Hepatocyte (in vitro differentiated cells): ENCODE measurements at regions not wholly inside any gene's neighbourhood (a gene's known extent, or its start where the extent isn't known, plus 50 kb on each side); places are given as distances from the start of the nearest gene placed in this dataset.

Experiments used
- DNase-seq: peaks from one replicate; pipeline ENCODE4 v3.0.0-alpha.2; 2016; ENCODE audit warnings: low spot score
- H2AFZ ChIP-seq: fragments of 200-600 bp; sonication (generic); 2 replicates; pipeline ENCODE4 v1.6.0; 2016; ENCODE audit warnings: antibody characterized with exemption, mild to moderate bottlenecking
- H3K27ac ChIP-seq: fragments of 200-600 bp; sonication (generic); 2 replicates; pipeline ENCODE4 v1.5.1; 2016; ENCODE audit warnings: mild to moderate bottlenecking
- H3K27me3 ChIP-seq: fragments of 200-600 bp; sonication (generic); 2 replicates; pipeline ENCODE4 v1.6.1; 2016
- H3K36me3 ChIP-seq: fragments of 200-600 bp; sonication (generic); replicated peaks from 2 replicates; pipeline ENCODE4 v1.5.1; 2016; ENCODE audit warnings: low read depth; ENCODE audit not compliant: insufficient read depth
- H3K4me1 ChIP-seq: fragments of 200-600 bp; sonication (generic); 2 replicates; pipeline ENCODE4 v1.5.1; 2016; ENCODE audit warnings: mild to moderate bottlenecking, moderate library complexity; ENCODE audit not compliant: insufficient read depth
- H3K4me2 ChIP-seq: fragments of 200-600 bp; sonication (generic); 2 replicates; pipeline ENCODE4 v1.6.0; 2016
- H3K4me3 ChIP-seq: fragments of 200-600 bp; sonication (generic); 2 replicates; pipeline ENCODE4 v1.5.1; 2016; ENCODE audit warnings: mild to moderate bottlenecking
- H3K79me2 ChIP-seq: fragments of 200-600 bp; sonication (generic); 2 replicates; pipeline ENCODE4 v1.6.0; 2017; ENCODE audit warnings: mild to moderate bottlenecking
- H3K9me2 ChIP-seq: fragments of 200-600 bp; sonication (generic); replicated peaks from 2 replicates; pipeline ENCODE4 v1.6.0; 2017; ENCODE audit warnings: mild to moderate bottlenecking; ENCODE audit not compliant: insufficient read depth
- H3K9me3 ChIP-seq: fragments of 200-600 bp; sonication (generic); 2 replicates; pipeline ENCODE4 v1.5.1; 2016; ENCODE audit warnings: low read depth, mild to moderate bottlenecking
- H4K20me1 ChIP-seq: fragments of 200-600 bp; sonication (generic); 2 replicates; pipeline ENCODE4 v1.6.0; 2016; ENCODE audit warnings: mild to moderate bottlenecking; ENCODE audit not compliant: insufficient read depth, poor library complexity, severe bottlenecking
- CTCF ChIP-seq: fragments of 200-600 bp; sonication (generic); IDR thresholded peaks from 2 replicates; pipeline ENCODE4 v1.5.1; 2016; ENCODE audit warnings: antibody characterized with exemption, mild to moderate bottlenecking; ENCODE audit not compliant: poor library complexity
- EZH2 ChIP-seq: fragments of 200-600 bp; sonication (generic); IDR thresholded peaks from 2 replicates; pipeline ENCODE4 v1.6.1; 2016; ENCODE audit warnings: antibody characterized with exemption, mild to moderate bottlenecking, borderline replicate concordance
- EZH2phosphoT487 ChIP-seq: fragments of 200-600 bp; sonication (generic); IDR thresholded peaks from one replicate; pipeline ENCODE4 v1.6.1; 2018; ENCODE audit warnings: antibody characterized with exemption, mild to moderate bottlenecking, low read depth, moderate library complexity; ENCODE audit not compliant: unreplicated experiment, severe bottlenecking
- WGBS: methylation state at CpG from one replicate; pipeline ENCODE4 v1.1.6; 2016; ENCODE audit warnings: low lambda C conversion rate; ENCODE audit errors: missing lambda C conversion rate; 5-methylcytosine and 5-hydroxymethylcytosine counted together

GRCh38 chr12:58166643-58167042 lies 225.3 kb downstream of the ATP23 start:
- no peak overlapping the region for H3K4me3 ChIP-seq
- TF ChIP-seq CTCF = no peak
- TF ChIP-seq EZH2phosphoT487 = no peak
- no peak for TF ChIP-seq EZH2
- H3K79me2 ChIP-seq = no peaks in the 10 kb centered on the region
- no peak overlapping the region for H3K27ac ChIP-seq
- H2AFZ ChIP-seq = no peak overlapping the region
- H4K20me1 ChIP-seq = no peaks in the 10 kb centered on the region
- H3K27me3 ChIP-seq = no peaks in the 10 kb centered on the region
- no peaks in the 10 kb centered on the region for H3K9me2 ChIP-seq
- 83% methylated on average over 5 of the region's 5 CpGs for WGBS
- H3K9me3 ChIP-seq = no peaks in the 10 kb centered on the region
- H3K4me2 ChIP-seq = no peak overlapping the region
- DNase-seq = no peak
- H3K36me3 ChIP-seq = no peaks in the 10 kb centered on the region
- H3K4me1 ChIP-seq = no peaks in the 10 kb centered on the region

- no peaks in the 10 kb centered on the region for H3K36me3 ChIP-seq
- TF ChIP-seq CTCF (no peak), EZH2 (no peak), EZH2phosphoT487 (no peak)
- H3K9me3 ChIP-seq = no peaks in the 10 kb centered on the region
- H4K20me1 ChIP-seq = no peaks in the 10 kb centered on the region
- no peak overlapping the region for H3K4me2 ChIP-seq
- no peak overlapping the region for H2AFZ ChIP-seq
- H3K4me1 ChIP-seq = no peaks in the 10 kb centered on the region
- no peaks in the 10 kb centered on the region for H3K79me2 ChIP-seq
- no peak overlapping the region for H3K27ac ChIP-seq
- no peak overlapping the region for H3K4me3 ChIP-seq
- WGBS = 68% methylated on average over 1 of the region's 1 CpG
- DNase-seq = no peak
- no peaks in the 10 kb centered on the region for H3K27me3 ChIP-seq
- no peaks in the 10 kb centered on the region for H3K9me2 ChIP-seq
These were observed 226.3 kb downstream of the ATP23 start for GRCh38 chr12:58167622-58168021.

GRCh38 chr12:58169826-58170225 lies 228.5 kb downstream of the ATP23 start:
- H3K4me2 ChIP-seq = no peak overlapping the region
- H3K79me2 ChIP-seq = no peaks in the 10 kb centered on the region
- 89% methylated on average over 2 of the region's 2 CpGs for WGBS
- no peak overlapping the region for H2AFZ ChIP-seq
- H3K4me3 ChIP-seq = no peak overlapping the region
- H4K20me1 ChIP-seq = no peaks in the 10 kb centered on the region
- H3K9me2 ChIP-seq = no peaks in the 10 kb centered on the region
- H3K27me3 ChIP-seq = no peaks in the 10 kb centered on the region
- no peaks in the 10 kb centered on the region for H3K36me3 ChIP-seq
- TF ChIP-seq CTCF (no peak), EZH2phosphoT487 (no peak), EZH2 (no peak)
- no peaks in the 10 kb centered on the region for H3K4me1 ChIP-seq
- H3K9me3 ChIP-seq = no peaks in the 10 kb centered on the region
- DNase-seq = no peak
- H3K27ac ChIP-seq = no peak overlapping the region

- H3K4me2 ChIP-seq = no peak overlapping the region
- no peak for DNase-seq
- H3K27me3 ChIP-seq = no peaks in the 10 kb centered on the region
- no peak overlapping the region for H3K4me3 ChIP-seq
- H2AFZ ChIP-seq = no peak overlapping the region
- H4K20me1 ChIP-seq = no peaks in the 10 kb centered on the region
- no peaks in the 10 kb centered on the region for H3K9me2 ChIP-seq
- no peaks in the 10 kb centered on the region for H3K4me1 ChIP-seq
- WGBS = 79% methylated on average over 2 of the region's 2 CpGs
- no peaks in the 10 kb centered on the region for H3K36me3 ChIP-seq
- H3K79me2 ChIP-seq = no peaks in the 10 kb centered on the region
- H3K27ac ChIP-seq = no peak overlapping the region
- TF ChIP-seq EZH2phosphoT487 (no peak), EZH2 (no peak)
- H3K9me3 ChIP-seq = no peaks in the 10 kb centered on the region
These were observed 230.5 kb downstream of the ATP23 start for GRCh38 chr12:58171914-58172313.
